PC-9 (cell line): ENCODE measurements at regions not wholly inside any gene's neighbourhood (a gene's known extent, or its start where the extent isn't known, plus 50 kb on each side); places are given as distances from the start of the nearest gene placed in this dataset.

Experiments used
- CTCF ChIP-seq: fragments of 200-600 bp; sonication (generic); conservative IDR thresholded peaks from 2 replicates; pipeline ENCODE4 v1.6.1; 2017; ENCODE audit warnings: mixed run types, antibody characterized with exemption, mild to moderate bottlenecking, moderate library complexity
- EZH2 ChIP-seq: fragments of 200-600 bp; sonication (generic); IDR thresholded peaks from 2 replicates; pipeline ENCODE4 v1.8.0; 2017; ENCODE audit warnings: antibody characterized with exemption, low read depth

DNA sequence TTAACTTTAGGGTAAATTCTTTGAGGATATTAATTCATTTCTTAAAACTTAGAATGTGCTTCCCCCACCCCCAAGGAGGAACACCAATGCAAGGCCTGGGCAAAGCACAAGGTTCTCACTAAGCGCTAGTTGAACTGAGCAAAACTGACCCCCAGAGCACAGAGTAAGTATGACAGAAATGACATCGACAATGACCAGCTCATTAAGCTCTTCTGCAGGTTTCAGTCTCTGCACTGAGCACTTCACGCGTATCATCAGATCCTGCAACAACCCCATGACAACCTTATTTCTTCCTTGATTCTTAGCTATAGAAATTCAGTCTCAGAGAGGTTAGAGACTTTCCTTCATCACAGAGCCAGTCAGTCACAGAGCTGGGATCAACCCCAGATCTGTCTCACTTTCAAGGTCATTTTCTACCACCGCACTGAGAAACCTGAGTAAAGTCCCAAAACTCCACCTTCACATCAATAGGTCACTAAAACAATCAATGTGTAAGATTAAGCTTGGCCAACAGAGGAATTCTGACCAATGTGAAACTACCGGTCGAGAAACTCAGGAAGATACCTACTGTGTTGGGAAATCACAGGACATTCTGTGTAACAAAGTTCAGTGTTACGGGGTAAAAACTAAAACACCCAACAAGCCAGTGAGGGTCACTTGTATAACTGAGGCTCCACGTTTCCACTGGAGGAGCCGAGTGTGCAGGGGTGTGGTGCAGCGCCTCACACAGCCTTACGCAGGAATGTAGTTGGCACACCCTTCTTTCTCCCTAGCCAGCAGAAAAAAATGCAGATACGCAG, 129.0 kb upstream of the FOXQ1 start:
- no peak for TF ChIP-seq CTCF
- no peak for TF ChIP-seq EZH2
